ENCODE measurements at regions not wholly inside any gene's neighbourhood (a gene's known extent, or its start where the extent isn't known, plus 50 kb on each side); places are given as distances from the start of the nearest gene placed in this dataset.

DNA sequence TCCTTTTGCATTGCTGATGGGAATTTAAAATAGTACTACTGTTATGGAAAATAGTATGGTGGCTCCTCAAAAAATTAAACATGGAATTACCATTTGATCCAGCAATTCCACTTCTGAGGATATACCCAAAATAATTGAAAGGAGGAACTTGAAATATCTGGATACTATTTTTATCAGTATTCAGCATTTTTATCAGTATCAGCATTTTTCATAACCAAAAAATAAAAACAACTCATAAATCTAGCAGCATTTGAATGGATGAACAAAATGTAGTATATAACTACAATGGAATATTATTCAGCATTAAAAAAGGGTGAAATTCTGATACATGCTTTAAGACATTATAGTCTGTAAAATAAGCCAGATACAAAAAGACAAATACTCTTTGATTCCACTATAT is 763.4 kb upstream of the MAN1A1 start:
- in situ Hi-C loops (cut with HindIII; ENCODE audit: low sequenced_read_pairs) = no loop called here
- no peak overlapping the region for H3K4me3 ChIP-seq (ENCODE audit: low read depth, low read length)
- DNase-seq (ENCODE audit: low read depth, low spot score) = no peak
- TF ChIP-seq, protein P1, sequence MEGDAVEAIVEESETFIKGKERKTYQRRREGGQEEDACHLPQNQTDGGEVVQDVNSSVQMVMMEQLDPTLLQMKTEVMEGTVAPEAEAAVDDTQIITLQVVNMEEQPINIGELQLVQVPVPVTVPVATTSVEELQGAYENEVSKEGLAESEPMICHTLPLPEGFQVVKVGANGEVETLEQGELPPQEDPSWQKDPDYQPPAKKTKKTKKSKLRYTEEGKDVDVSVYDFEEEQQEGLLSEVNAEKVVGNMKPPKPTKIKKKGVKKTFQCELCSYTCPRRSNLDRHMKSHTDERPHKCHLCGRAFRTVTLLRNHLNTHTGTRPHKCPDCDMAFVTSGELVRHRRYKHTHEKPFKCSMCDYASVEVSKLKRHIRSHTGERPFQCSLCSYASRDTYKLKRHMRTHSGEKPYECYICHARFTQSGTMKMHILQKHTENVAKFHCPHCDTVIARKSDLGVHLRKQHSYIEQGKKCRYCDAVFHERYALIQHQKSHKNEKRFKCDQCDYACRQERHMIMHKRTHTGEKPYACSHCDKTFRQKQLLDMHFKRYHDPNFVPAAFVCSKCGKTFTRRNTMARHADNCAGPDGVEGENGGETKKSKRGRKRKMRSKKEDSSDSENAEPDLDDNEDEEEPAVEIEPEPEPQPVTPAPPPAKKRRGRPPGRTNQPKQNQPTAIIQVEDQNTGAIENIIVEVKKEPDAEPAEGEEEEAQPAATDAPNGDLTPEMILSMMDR (IDR thresholded peaks at IDR 0.05; ENCODE audit: low read depth, low read length) = no peak

DNA sequence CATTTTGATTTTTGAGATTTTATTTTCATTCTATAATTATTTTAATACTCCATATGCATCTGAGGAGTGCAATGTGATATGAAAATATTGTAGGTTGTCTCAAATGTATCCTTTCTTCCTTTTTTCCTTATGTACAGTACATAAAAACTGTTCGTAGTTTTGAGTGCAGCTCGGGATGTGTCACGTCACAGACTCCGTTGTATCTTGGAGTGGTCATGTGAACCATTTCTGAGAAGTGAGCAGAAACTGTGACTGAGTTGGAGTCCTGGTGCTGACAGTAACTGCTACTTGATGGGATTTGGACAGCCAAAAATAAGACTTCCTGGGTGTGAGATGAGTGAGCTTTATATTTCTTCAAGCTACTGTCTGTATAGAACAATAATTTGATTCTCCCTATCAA is 761.4 kb upstream of the MAN1A1 start:
- TF ChIP-seq, protein P1 (IDR thresholded peaks at IDR 0.05; ENCODE audit: low read depth, low read length) = no peak
- no peak for DNase-seq (ENCODE audit: low read depth, low spot score)
- in situ Hi-C loops (cut with HindIII; ENCODE audit: low sequenced_read_pairs) = no loop called here
- no peak overlapping the region for H3K4me3 ChIP-seq (ENCODE audit: low read depth, low read length)

DNA sequence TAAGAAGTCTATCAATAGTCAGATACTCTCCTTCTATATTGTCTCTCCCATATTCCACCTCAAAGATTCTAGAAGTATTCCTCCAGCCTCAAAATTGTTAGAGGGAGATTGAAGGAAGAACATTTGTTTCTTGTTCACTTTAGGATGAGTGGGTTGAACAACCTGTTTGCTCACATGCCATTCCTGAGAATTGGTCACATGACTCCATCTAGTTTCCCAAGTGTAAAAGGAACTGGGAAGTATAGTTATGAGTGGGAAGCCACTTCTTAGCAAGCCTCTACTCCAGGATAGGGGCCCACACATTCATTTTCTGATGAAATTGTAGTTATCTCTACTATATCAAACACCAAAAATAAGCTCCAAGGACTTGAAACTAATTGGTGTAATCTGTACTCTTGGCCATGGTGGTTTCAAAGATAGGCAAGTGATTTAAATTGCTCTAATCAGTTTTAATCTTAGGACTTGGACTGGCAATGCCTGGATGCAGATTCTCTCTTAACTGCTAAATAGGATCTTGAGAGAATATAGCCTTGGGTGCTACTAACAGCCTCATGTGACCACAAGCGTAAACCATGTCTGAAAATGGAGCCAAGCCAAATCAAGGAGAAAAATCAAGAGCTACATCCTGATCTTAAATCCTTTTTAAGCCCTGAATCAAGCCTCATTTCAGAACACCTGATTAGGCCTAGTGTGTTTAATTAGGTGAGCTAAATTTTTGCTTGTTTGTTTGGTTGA is 758.7 kb upstream of the MAN1A1 start:
- DNase-seq (ENCODE audit: low read depth, low spot score) = no peak
- in situ Hi-C loops (cut with HindIII; ENCODE audit: low sequenced_read_pairs) = no loop called here
- H3K4me3 ChIP-seq (ENCODE audit: low read depth, low read length) = no peak overlapping the region
- TF ChIP-seq, protein P1 (IDR thresholded peaks at IDR 0.05; ENCODE audit: low read depth, low read length) = no peak

DNA sequence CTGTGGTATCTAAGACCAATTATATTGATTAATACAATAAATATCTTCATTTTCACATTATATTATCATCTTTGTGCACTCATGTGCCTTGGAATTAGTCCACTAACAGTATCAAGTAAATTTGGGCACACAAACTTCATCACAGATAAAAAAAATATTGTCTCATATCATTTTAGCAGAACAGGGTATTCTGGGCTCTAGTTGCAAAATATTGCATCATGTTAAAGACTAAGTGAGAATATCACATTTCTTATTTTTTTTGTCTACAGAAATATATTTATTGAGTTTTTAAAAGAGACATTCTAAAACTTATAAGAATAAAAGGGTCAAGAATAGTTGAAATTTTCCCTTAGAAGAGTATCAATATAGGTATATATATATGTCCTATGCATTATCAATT is 754.1 kb upstream of the MAN1A1 start:
- no peak for DNase-seq (ENCODE audit: low read depth, low spot score)
- TF ChIP-seq, protein P1 (IDR thresholded peaks at IDR 0.05; ENCODE audit: low read depth, low read length) = no peak
- no peak overlapping the region for H3K4me3 ChIP-seq (ENCODE audit: low read depth, low read length)
- in situ Hi-C loops (cut with HindIII; ENCODE audit: low sequenced_read_pairs) = no loop called here

DNA sequence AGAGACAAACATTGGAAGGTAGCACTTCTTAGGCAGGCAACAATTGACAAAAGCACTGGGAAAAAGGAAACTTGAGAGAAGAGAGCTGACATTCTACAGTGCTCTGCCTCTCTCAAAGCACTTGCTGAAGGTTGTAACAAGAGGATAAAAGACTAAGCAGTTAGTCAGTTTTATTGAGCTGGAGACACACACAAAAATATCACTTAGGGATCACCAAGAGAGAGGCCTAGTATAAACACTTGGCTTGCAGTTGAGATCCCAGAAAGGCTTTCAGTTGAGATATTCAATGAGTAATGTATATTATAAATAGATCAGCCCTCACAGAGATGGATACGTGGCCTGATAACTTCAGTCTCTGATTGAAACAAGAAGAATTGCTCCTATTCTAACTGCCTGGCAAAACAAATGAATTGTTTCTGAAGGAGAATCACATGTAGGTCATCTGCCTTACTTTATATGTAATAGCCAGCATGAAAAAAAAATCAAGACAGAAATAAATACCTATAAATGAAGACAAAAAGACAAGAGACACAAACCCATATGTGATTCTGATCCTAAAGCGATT is 747.2 kb upstream of the MAN1A1 start:
- in situ Hi-C loops (cut with HindIII; ENCODE audit: low sequenced_read_pairs) = no loop called here
- no peak overlapping the region for H3K4me3 ChIP-seq (ENCODE audit: low read depth, low read length)
- DNase-seq (ENCODE audit: low read depth, low spot score) = no peak
- TF ChIP-seq, protein P1 (IDR thresholded peaks at IDR 0.05; ENCODE audit: low read depth, low read length) = no peak

DNA sequence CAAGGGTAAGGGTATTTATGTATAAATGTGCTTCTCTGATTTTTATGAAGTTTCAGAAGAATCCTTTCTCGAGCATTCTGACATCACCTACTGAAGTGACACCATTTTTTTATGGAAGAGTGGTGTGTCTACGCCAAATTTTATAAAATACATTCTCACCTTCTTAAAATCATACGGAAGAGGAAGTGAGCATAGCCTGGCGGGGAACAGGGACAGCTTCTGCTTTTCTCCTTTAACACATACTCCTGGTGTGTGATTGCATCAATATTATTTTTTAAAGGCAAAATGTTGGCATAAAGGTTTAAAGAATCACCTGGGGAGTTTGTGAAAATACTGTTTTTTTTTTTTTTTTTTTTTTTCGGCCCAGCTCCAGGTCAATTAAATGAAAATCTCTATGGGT is 733.6 kb upstream of the MAN1A1 start:
- in situ Hi-C loops (cut with HindIII; ENCODE audit: low sequenced_read_pairs) = no loop called here
- no peak overlapping the region for H3K4me3 ChIP-seq (ENCODE audit: low read depth, low read length)
- TF ChIP-seq, protein P1 (IDR thresholded peaks at IDR 0.05; ENCODE audit: low read depth, low read length) = no peak
- no peak for DNase-seq (ENCODE audit: low read depth, low spot score)

All from astrocyte of the spinal cord (primary cell).